Body of pancreas (tissue), 4 donors: ENCODE measurements at regions not wholly inside any gene's neighbourhood (a gene's known extent, or its start where the extent isn't known, plus 50 kb on each side); places are given as distances from the start of the nearest gene placed in this dataset.

Experiments
- ATAC-seq: fragments of 150-250 bp; one replicate; pipeline ENCODE4 v1.9.1; 2016
- DNase-seq, 4 donors: peaks; one replicate each; pipeline ENCODE4 v3.0.0-alpha.2; 2019
- H3K27ac ChIP-seq, 4 donors: fragments of 200-600 bp; sonication (generic); 1 replicate in 3 of 4; 2 replicates in 1 of 4; pipeline versions ENCODE4 v1.5.1 to v1.6.1; 2016 to 2019; ENCODE audit warnings: mild to moderate bottlenecking in 1 of 4, mixed read lengths in 1 of 4, moderate library complexity in 1 of 4
- H3K27me3 ChIP-seq, 2 donors: fragments of 200-600 bp; sonication (generic); one replicate each; pipeline ENCODE4 v1.6.0; 2016; ENCODE audit warnings: mild to moderate bottlenecking in 1 of 2
- H3K36me3 ChIP-seq, 2 donors: fragments of 200-600 bp; sonication (generic); replicated peaks in 1 of 2; 2 replicates each; pipeline ENCODE4 v1.5.1; 2016; ENCODE audit warnings: low read depth in 2 of 2; ENCODE audit not compliant: insufficient read depth in 1 of 2
- H3K4me1 ChIP-seq: fragments of 200-600 bp; sonication (generic); one replicate; pipeline ENCODE4 v1.6.0; 2016
- H3K4me3 ChIP-seq, 2 donors: fragments of 200-600 bp; sonication (generic); 1 replicate in 1 of 2; 2 replicates in 1 of 2; pipeline ENCODE4 v1.5.1; 2016 to 2019
- H3K9me3 ChIP-seq, 3 donors: fragments of 200-600 bp; sonication (generic); 1 replicate in 2 of 3; 2 replicates in 1 of 3; pipeline ENCODE4 v1.5.1; 2016
- POLR2A ChIP-seq, 3 donors: fragments of 450-650 bp; IDR thresholded peaks; one replicate each; pipeline ENCODE4 v1.6.1; 2016; ENCODE audit warnings: antibody characterized with exemption in 3 of 3, mild to moderate bottlenecking in 2 of 3
- WGBS, 2 donors: methylation state at CpG; one replicate each; pipeline ENCODE4 v1.1.5; 2017; 5-methylcytosine and 5-hydroxymethylcytosine counted together
- intact Hi-C: fragments of 100-400 bp; cut with DNase I; formaldehyde crosslinking; loops from one replicate; pipeline ENCODE4 v1.15.1; 2023
- TF ChIP-seq, protein P1 (sequence below), 7 experiments: fragments of 450-650 bp in 4 of 7; fragments of 200-600 bp in 3 of 7; sonication (generic) in 3 of 7; IDR thresholded peaks; one replicate each; pipeline ENCODE4 v1.5.1; 2016 to 2019; ENCODE audit warnings: antibody characterized with exemption in 7 of 7

DNA sequence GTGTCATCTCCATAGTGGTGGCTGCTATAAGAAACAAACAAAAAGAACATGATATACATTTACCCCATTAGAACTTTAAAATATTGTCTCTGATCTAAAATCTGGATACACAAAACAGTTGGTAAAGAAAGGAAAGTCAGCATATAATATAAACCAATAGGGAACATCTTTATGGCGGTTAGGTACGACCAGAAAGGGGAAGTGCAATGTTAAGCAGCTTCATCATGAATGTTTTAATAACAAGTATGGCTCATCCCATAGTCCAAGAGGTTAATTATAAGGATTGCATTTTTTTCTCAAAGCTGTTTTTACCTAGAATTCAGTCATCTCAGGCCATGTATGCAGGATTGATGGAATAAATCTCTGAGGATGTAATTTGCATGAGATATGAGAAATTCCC lies 1869.7 kb downstream of the PCDH7 start:
- no peak for ATAC-seq

GRCh38 chr4:32597354-32597753 lies 1877.2 kb downstream of the PCDH7 start:
- no peak for ATAC-seq
- no peaks in the 10 kb centered on the region for H3K4me1 ChIP-seq
- no peak for TF ChIP-seq POLR2A (IDR thresholded peaks at IDR 0.05)
- TF ChIP-seq, protein P1, sequence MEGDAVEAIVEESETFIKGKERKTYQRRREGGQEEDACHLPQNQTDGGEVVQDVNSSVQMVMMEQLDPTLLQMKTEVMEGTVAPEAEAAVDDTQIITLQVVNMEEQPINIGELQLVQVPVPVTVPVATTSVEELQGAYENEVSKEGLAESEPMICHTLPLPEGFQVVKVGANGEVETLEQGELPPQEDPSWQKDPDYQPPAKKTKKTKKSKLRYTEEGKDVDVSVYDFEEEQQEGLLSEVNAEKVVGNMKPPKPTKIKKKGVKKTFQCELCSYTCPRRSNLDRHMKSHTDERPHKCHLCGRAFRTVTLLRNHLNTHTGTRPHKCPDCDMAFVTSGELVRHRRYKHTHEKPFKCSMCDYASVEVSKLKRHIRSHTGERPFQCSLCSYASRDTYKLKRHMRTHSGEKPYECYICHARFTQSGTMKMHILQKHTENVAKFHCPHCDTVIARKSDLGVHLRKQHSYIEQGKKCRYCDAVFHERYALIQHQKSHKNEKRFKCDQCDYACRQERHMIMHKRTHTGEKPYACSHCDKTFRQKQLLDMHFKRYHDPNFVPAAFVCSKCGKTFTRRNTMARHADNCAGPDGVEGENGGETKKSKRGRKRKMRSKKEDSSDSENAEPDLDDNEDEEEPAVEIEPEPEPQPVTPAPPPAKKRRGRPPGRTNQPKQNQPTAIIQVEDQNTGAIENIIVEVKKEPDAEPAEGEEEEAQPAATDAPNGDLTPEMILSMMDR (IDR thresholded peaks at IDR 0.05) = no peak
- H3K36me3 ChIP-seq = no peaks in the 10 kb centered on the region
- H3K9me3 ChIP-seq = no peaks in the 10 kb centered on the region
- 53 to 59% methylated on average over 1 of the region's 1 CpG for WGBS, 2 donors
- H3K27me3 ChIP-seq = no peaks in the 10 kb centered on the region
- no peak for DNase-seq
- no peak overlapping the region for H3K4me3 ChIP-seq
- no peak overlapping the region for H3K27ac ChIP-seq
- intact Hi-C loops = no loop called here

More for the DNA sequence above, 1869.7 kb downstream of the PCDH7 start:
- Histone ChIP-seq H3K36me3 (no peaks in the 10 kb centered on the region), H3K4me3 (no peak overlapping the region), H3K27ac (no peak overlapping the region), H3K9me3 (no peaks in the 10 kb centered on the region), H3K27me3 (no peaks in the 10 kb centered on the region), H3K4me1 (no peaks in the 10 kb centered on the region)
- 58 to 65% methylated on average over 2 of the region's 2 CpGs for WGBS, 2 donors
- no peak for DNase-seq
- no peak for TF ChIP-seq POLR2A (IDR thresholded peaks at IDR 0.05)
- TF ChIP-seq, protein P1 (IDR thresholded peaks at IDR 0.05) = no peak
- intact Hi-C loops = no loop called here

- H3K9me3 ChIP-seq = no peaks in the 10 kb centered on the region
- no peaks in the 10 kb centered on the region for H3K36me3 ChIP-seq
- no peaks in the 10 kb centered on the region for H3K4me1 ChIP-seq
- DNase-seq = no peak
- no peak overlapping the region for H3K4me3 ChIP-seq
- intact Hi-C loops = no loop called here
- 62 to 66% methylated on average over 3 of the region's 3 CpGs for WGBS, 2 donors
- TF ChIP-seq, protein P1 (IDR thresholded peaks at IDR 0.05) = no peak
- TF ChIP-seq POLR2A (IDR thresholded peaks at IDR 0.05) = no peak
- no peak overlapping the region for H3K27ac ChIP-seq
- no peak for ATAC-seq
- H3K27me3 ChIP-seq = no peaks in the 10 kb centered on the region
Observed at GRCh38 chr4:32601848-32602247, 1881.7 kb downstream of the PCDH7 start.

GRCh38 chr4:32607978-32608377 lies 1887.8 kb downstream of the PCDH7 start:
- H3K9me3 ChIP-seq = peaks cover 0 to 5% (median 0%) of the 10 kb centered on the region in 3 donors
- WGBS, 2 donors = 75 to 77% methylated on average over 1 of the region's 1 CpG
- H3K27ac ChIP-seq = no peak overlapping the region
- no peak overlapping the region for H3K4me3 ChIP-seq
- no peaks in the 10 kb centered on the region for H3K27me3 ChIP-seq
- H3K36me3 ChIP-seq = no peaks in the 10 kb centered on the region
- intact Hi-C loops = no loop called here
- no peaks in the 10 kb centered on the region for H3K4me1 ChIP-seq
- no peak for DNase-seq
- TF ChIP-seq, protein P1 (IDR thresholded peaks at IDR 0.05) = no peak
- no peak for TF ChIP-seq POLR2A (IDR thresholded peaks at IDR 0.05)
- ATAC-seq = no peak

- DNase-seq (no peak), ATAC-seq (no peak)
Observed at GRCh38 chr4:32624943-32625603, 1904.9 kb downstream of the PCDH7 start.

More at GRCh38 chr4:32624943-32625603, 1904.9 kb downstream of the PCDH7 start:
- no peak overlapping the region for H3K4me3 ChIP-seq
- no peaks in the 10 kb centered on the region for H3K36me3 ChIP-seq
- no peaks in the 10 kb centered on the region for H3K4me1 ChIP-seq
- no peak overlapping the region for H3K27ac ChIP-seq
- no peaks in the 10 kb centered on the region for H3K27me3 ChIP-seq
- 50 to 61% methylated on average over 7 of the region's 7 CpGs for WGBS, 2 donors
- intact Hi-C loops = no loop called here
- no peaks in the 10 kb centered on the region for H3K9me3 ChIP-seq
- TF ChIP-seq, protein P1 (IDR thresholded peaks at IDR 0.05) = no peak
- TF ChIP-seq POLR2A (IDR thresholded peaks at IDR 0.05) = no peak
